Posterior vena cava (tissue), 2 donors: ENCODE measurements at regions not wholly inside any gene's neighbourhood (a gene's known extent, or its start where the extent isn't known, plus 50 kb on each side); places are given as distances from the start of the nearest gene placed in this dataset.
"Not testable (repeated sequence)": the region's sequence is repeated elsewhere in the genome, so short reads cannot be mapped to it uniquely, and the experiment has no call there.

Source experiments
- DNase-seq: peaks from one replicate; pipeline ENCODE4 v3.0.0-alpha.2; 2020; ENCODE audit warnings: low spot score
- intact Hi-C, 2 donors: fragments of 100-400 bp; cut with DNase I; formaldehyde crosslinking; loops; one replicate each; pipeline versions ENCODE4 v1.14.1 to v1.14.2; 2022 to 2023
- donor health status: DM: yes; HTN: yes; CAD: no.
- donor health status: DM: yes; HTN: yes; CAD: no.

DNA sequence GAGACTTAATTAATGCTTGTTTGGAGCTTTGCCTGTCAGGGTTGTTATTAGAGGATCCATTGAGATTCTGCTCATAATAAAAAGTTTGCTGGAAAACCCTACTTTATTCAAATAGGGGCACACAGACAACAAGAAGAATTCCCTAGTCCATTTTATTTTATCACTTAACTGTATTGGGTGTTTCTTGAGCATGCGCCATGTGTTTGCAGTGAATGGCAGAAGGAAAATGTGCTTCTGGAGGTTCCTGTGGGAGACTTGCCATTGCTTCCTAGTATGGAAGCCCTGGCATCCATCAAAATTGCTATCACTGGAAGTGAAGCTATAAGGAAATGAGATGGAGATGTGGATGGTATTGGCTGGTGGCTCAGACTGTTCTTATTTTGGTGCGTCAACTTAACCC lies 106.6 kb upstream of the GALNT18 start:
- no peak for DNase-seq
- intact Hi-C loops = no loop called here

DNA sequence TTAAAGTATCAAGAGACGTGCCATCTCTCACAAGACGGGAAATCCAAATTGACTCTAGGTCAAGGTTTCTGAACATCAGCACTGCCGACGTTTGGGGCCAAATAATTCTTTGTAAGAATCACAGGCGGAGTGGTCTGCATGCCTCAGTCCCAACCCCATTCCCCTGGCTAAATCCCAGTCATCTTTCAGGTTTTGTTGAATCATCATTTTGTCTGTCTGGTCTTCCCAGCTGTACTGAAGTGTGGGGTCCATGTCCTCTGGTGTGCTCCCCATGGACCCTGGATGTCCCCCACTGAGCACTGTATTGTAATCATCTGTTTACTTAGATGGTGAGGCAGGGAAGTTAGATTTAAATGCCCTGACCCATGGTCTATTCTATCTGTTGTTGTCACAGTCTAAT lies 103.6 kb upstream of the GALNT18 start:
- intact Hi-C loops = no loop called here
- no peak for DNase-seq

DNA sequence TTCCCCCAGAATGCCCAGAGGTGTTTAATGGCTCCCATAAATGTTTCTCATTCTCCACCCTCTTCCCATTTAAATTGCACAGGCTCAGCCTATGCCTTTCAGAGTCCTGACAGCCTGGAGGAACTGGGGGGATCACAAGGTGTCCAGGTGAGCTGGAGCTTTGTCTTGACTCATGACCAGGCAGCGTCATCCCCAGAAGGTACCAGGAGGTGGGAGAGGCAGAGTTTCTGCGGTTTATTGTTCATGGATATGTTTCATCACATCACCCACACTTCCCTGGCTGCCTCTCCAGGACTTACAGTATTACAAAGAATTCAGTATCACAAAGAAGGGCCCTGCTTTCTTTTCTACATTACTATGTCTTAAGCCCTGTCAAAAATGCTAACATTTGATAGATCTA lies 103.2 kb upstream of the GALNT18 start:
- intact Hi-C loops = no loop called here
- DNase-seq = no peak

DNA sequence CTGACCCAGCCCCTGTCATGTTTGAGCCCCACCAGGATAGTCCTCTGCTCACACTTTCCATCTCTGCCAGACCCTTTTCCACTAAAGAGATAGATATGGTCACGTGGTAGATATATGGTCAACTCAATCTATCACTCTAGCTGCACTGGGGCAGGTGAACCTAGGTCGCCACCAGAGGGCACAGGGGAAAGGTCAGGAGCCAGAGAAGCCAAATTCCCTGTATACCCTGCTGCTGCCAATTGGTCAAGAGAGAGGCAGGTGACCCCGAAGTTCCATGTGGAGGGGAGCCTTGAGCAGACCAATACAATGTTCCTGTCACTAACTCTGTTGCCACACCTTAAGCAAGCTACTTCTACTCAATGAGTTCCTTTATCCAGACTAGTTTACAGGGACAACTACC lies 101.1 kb upstream of the GALNT18 start:
- intact Hi-C loops = no loop called here
- no peak for DNase-seq

DNA sequence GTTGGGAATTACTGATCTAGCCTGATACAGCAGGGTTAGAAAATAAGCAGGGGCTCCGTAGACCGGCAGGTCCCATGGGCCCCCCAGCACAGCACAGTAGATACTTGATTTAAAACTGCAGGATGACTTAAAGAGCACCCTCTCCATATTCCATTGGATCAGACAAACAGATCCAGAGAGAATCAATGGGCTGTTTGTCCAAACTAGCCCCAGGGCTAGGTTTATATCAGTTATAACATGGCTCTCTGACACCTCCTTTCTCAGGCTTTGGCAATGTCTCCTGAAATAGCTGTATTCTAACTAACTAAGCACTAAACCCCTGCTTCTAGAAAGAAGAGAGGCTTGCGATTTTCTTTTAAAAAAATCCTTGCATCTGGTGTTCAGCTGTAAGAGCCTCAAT lies 100.4 kb upstream of the GALNT18 start:
- intact Hi-C loops = no loop called here
- no peak for DNase-seq

DNA sequence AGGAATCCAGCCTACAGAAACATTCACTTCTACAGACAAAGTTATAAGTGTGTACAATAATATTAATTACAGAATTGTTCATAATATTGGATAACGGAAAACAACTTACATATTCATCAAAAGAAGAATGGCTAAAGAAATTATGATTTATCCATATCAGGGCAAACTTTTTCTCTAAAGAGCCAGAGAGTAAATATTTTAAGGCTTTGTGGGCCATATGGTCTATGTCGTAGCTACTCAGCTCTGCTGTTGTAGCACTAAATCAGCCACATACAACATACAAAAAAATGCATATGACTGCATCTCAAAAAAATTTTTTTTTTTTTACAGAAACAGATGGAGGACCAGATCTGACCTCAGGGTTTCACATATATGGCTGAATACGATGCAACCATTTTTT lies 96.7 kb upstream of the GALNT18 start:
- intact Hi-C loops = no loop called here

DNA sequence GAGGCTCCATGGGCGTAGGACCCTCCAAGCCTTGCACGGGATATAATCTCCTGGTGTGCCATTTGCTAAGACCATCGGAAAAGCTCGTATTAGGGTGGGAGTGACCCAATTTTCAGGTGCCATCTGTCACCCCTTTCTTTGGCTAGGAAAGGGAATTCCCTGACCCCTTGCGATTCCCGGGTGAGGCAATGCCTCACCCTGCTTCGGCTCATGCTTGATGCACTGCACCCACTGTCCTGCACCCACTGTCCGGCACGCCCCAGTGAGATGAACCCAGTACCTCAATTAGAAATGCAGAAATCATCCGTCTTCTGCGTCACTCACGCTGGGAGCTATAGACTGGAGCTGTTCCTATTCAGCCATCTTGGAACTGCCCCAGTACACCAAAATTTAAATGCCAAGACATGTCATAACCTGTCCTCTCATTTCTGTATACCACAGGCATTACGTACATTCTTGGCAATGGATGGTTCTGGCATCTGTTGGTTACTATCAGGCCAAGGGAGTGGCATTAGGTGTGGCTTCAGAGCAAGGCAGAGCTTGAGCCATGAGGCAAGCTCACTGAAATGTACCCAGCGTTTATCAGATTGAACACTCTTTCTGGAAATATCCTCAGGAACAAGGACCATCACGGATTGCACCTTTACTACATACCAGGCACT lies 95.4 kb upstream of the GALNT18 start:
- no peak for DNase-seq

More for the DNA sequence above, 96.7 kb upstream of the GALNT18 start:
- DNase-seq = no peak

DNA sequence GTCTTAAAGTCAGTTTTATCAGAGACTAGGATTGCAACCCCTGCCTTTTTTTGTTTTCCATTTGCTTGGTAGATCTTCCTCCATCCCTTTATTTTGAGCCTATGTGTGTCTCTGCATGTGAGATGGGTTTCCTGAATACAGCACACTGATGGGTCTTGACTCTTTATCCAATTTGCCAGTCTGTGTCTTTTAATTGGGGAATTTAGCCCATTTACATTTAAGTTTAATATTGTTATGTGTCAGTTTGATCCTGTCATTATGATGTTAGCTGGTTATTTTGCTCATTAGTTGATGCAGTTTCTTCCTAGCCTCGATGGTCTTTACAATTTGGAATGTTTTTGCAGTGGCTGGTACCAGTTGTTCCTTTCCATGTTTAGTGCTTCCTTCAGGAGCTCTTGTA lies 93.3 kb upstream of the GALNT18 start:
- DNase-seq, intact Hi-C loops: not testable (repeated sequence)

More for the DNA sequence above, 95.4 kb upstream of the GALNT18 start:
- intact Hi-C loops = no loop called here

DNA sequence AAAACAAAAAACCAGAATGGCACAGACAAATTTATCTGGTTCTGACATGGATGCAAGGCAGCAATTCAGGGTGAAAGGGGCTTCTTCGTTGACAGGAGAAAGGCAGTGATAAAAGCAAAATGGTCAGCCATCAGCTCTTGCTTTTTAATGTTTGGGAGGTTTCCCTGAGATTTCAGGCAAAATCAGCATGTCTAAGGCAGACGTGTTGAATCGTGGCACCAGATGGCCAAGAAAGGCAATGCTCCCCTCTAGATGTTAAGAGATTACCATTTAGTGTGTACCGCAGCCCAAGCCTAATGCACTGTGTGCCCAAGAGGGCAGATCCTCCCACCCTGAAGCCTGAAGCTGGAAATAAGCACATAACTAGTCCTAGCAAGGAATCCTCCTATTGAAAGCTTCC lies 88.8 kb upstream of the GALNT18 start:
- DNase-seq = no peak
- intact Hi-C loops = no loop called here

DNA sequence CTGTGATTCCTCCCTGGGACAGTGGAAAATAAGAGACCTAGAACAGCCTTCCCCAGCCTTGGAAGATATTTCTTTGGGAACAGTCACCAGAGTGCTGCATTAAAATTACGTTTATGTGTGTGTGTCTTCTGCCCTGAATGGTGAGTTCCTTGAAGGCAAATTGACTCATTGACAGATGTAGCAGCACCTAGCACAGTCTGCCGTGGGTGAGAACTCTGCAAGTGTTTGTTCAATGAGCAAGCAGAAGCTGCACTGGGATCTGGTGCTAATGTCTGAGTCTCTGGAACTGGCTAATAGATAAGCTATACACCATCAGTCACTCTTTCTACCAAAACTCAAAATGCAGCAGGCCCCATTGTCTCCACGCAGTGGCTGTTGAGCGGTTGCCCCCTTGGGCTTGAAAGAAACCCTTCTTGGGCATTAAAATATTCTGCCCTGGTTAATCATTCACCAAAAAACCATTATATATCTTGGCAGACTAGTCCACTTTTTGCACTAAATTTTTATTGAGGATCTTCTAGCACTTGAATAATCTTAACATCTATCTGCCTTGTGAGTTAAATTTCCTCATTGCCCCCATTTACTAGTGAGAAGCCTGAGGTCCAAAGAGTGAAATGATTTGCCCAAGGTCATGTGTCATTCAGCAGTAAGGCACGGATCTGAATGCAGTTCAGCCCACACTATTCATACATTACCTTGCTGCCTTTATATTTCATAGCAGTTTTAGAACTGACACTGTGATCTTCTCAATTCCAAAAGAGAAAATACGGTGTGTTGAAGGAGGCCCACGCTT lies 87.8 kb upstream of the GALNT18 start:
- no peak for DNase-seq
- intact Hi-C loops = no loop called here

DNA sequence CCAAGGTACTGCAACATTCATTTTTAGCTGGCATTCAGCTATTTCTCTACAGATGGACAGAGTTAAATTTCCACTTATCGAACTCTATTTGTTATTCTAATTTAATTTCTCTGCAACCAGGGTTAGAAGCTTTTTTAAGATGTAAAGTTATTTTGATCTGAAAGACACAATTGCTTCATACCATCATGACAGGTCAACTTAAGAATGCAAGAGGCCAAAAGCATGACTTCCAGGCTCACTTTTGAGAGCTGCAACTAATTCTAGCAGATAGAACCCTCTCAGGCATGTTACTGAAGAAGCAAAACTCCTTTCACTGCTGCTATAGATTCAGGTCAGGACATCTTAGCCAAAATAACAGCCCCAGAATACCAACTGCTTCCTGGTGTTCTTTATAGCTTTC lies 86.5 kb upstream of the GALNT18 start:
- DNase-seq = no peak
- intact Hi-C loops = no loop called here

DNA sequence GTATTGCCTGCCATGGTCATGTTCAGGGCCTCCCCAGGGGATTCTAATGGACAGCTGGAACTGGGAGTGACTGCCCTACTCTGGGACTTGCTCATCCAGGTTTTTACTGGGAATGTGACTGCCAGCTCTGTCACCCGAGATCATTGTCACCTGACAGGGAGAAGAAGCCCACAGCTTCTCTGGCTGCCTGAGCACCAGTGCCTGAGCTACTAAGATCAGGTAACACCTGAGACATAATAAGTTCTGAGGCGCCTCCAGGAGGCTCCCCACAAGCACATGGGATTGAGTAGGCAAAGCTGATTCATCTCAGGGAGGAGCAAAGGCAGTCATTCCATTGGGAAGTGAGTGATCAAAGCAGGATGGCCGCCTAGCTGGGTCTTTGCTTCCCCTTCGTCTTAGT lies 84.2 kb upstream of the GALNT18 start:
- intact Hi-C loops = no loop called here
- DNase-seq = no peak

DNA sequence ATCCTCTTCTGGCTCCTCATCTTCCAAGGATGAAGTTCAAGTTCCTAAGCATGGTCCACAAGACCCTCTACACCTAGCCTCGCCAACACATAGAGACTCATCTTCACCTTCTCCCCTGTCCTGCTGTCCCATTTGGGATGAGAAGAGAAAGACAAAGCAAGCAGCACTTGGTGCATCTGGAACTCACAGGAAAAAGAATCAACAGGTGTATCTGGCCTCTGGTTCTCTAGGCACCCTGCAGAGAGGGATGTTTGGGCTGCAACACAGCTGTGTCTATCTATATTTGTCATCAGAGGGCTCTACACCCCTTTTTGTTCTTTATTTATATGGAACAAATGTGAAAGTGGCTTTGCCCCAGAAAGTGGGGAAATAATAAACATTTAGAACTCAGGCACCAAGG lies 82.1 kb upstream of the GALNT18 start:
- intact Hi-C loops = no loop called here

DNA sequence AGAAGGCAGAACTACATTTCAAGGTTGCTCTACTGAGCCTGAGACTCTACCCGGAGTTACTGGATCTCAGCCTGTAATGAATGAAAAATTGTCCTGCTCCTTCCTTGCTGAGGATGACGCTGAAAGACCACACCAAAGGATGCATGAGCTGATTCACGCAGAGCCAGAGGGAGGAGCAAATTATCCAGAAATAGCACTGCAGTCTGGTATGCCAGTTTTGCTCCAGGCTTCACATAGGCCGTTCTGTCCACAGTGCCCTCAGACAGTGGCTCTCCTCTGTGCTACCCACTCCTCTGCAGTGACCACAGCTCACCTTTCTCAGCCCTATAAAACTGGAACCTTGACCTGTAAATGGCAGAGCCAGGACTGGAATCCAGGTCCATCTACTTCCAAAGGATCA lies 79.3 kb upstream of the GALNT18 start:
- intact Hi-C loops = no loop called here

More for the DNA sequence above, 82.1 kb upstream of the GALNT18 start:
- DNase-seq = no peak

DNA sequence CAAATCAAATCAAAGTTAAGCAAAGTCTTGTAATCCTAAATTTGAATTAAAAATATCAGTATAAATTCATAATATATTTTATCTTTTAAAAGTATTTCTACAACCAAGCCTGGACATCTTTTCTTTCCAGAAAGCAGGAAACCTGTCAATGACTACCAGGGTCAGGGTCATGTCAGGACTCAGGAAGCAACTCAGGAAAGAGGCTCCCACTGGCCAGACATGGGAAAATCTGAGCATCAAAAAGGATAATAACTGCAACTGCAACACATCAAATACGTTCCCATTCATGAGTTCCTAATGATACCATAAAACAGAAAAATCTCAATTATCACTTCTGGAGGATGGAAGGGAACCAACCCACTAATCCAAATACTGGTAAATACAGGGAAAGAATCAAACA lies 76.0 kb upstream of the GALNT18 start:
- intact Hi-C loops = no loop called here
- DNase-seq = no peak

More for the DNA sequence above, 79.3 kb upstream of the GALNT18 start:
- DNase-seq = no peak

DNA sequence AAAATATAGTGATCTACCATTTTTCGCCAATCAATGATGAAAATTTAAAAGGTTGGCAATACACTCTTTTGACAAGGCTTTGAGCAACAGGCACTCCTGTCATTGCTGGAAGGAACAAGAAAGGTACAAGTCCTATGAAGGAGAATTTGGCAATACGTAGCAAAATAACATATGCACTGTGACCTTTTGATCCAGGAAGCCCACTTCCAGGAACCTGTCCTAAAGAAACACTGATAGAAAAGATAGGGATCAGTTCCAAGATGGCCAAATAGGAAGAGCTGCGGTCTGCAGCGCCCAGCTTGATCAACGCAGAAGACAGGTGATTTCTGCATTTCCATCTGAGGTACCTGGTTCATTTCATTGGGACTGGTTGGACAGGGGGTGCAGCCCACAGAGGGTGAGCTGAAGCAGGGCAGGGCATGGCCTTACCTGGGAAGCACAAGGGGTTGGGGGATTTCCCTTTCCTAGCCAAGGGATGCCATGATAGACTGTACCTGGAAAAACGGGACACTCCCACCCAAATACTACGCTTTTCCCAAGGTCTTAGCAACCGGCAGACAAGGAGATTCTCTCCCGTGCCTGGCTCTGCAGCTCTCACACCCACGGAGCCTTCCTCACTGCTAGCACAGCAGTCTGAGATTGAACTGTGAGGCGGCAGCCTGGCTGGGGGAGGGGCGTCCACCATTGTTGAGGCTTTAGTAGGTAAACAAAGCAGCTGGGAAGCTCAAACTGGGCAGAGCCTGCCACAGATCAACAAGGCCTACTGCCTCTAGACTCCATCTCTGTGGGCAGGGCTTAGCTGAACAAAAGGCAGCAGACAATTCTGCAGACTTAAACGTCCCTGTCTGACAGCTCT lies 69.7 kb upstream of the GALNT18 start:
- no peak for DNase-seq
- intact Hi-C loops = no loop called here

DNA sequence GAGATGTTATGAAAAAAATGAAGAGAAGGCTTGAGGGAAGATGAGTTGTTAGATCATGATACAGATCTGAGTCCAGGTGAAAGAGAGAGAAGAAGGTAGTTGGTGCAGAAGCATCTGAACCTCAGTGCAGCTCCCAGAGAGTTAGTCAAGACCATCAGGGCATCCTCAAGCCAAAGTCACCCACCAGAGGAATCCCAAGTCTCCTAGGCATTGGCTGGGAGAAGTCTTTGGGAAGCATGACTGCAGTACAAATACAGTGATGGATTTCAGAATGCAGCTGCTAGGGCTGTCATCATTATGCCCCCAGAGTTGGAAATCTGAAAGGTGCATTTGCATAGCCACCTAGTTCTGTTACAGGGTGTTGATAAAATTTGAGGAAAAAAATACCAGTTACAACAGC lies 59.7 kb upstream of the GALNT18 start:
- no peak for DNase-seq
- intact Hi-C loops = no loop called here

DNA sequence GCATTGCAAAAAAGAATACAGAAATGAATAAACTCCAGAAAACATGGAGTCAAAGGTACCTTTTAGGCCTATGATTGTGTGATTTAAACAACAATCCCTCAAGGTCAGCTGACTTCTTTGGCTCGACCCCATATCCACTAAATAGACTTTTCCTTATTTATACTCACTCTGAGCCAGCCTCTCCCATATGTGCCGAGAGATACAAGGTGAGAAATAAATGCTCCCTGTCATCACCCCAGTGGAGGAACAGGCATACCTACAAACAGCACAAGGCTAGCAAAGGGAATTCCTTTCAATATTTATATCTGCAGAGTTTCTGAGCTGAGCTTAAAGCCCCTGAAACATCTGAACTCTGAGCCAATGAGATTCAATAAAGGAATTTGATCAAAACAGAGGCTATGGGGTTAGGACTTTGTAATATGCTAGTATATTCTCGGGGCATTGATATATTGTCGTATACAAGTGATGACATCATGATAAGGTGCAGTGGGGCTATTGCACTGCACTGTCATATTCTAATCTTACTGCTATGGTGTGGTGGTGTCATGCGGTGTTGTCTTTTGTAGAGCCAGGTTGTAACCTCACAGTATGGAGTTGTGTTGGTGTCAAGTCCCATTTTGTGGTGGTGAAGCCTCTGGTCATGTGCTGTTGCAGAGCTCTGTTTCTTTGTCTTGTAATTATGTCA lies 56.0 kb upstream of the GALNT18 start:
- intact Hi-C loops = no loop called here
- DNase-seq = no peak

DNA sequence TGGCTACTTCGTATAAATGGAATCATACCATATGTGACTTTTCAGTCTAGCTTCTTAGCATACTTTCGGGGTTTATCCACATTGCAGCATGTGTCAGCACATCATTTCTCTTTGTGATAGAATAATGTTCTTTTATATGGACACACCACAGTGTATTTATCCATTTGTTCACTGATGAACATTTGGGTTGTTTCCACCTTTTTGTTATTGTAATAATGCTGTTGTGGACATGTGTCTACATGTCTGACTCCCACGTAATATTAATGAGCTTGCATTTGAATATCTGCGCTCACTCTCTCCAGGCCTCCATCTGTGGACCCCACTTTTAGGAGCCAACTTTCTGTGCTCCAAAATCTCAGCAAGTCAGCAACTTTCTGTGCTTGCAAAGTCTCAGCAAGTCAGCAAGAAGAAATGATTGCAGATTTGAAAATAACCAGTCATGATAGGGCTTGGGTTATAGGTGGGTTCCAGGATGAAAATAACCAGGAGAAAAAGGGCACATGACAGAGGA lies 53.9 kb upstream of the GALNT18 start:
- no peak for DNase-seq
- intact Hi-C loops = no loop called here
